Spleen (tissue), 11 donors: ENCODE measurements at regions not wholly inside any gene's neighbourhood (a gene's known extent, or its start where the extent isn't known, plus 50 kb on each side); places are given as distances from the start of the nearest gene placed in this dataset.

ENCODE experiments used
- DNase-seq: peaks from one replicate; pipeline ENCODE4 v3.0.0-alpha.2; 2020
- H3K27ac ChIP-seq, 8 donors: fragments of 200-600 bp; sonication (generic) in 7 of 8; 1 replicate in 4 of 8; 2 replicates in 4 of 8; pipeline versions ENCODE4 v1.5.0 to v1.8.0; 2016 to 2021; ENCODE audit warnings: inconsistent platforms in 4 of 8, mild to moderate bottlenecking in 4 of 8, moderate library complexity in 1 of 8
- H3K27me3 ChIP-seq, 7 donors: fragments of 200-600 bp; sonication (generic) in 6 of 7; replicated peaks in 1 of 7; 1 replicate in 4 of 7; 2 replicates in 3 of 7; pipeline versions ENCODE4 v1.5.0 to v1.8.0; 2016 to 2021; ENCODE audit warnings: inconsistent platforms in 3 of 7, mild to moderate bottlenecking in 1 of 7
- H3K36me3 ChIP-seq, 6 donors: fragments of 200-600 bp; sonication (generic) in 5 of 6; 1 replicate in 4 of 6; 2 replicates in 2 of 6; pipeline versions ENCODE4 v1.5.0 to v1.8.0; 2016 to 2021; ENCODE audit warnings: inconsistent platforms in 2 of 6
- H3K4me1 ChIP-seq, 6 donors: fragments of 200-600 bp; sonication (generic) in 5 of 6; 1 replicate in 3 of 6; 2 replicates in 3 of 6; pipeline versions ENCODE4 v1.5.0 to v1.8.0; 2016 to 2021; ENCODE audit warnings: inconsistent platforms in 3 of 6
- H3K4me3 ChIP-seq, 8 donors: fragments of 200-600 bp; sonication (generic) in 7 of 8; 1 replicate in 4 of 8; 2 replicates in 4 of 8; pipeline versions ENCODE4 v1.5.0 to v1.8.0; 2016 to 2021; ENCODE audit warnings: inconsistent platforms in 4 of 8, mild to moderate bottlenecking in 4 of 8, moderate library complexity in 2 of 8
- H3K9me3 ChIP-seq, 8 donors: fragments of 200-600 bp; sonication (generic) in 7 of 8; 1 replicate in 4 of 8; 2 replicates in 4 of 8; pipeline versions ENCODE4 v1.5.0 to v1.8.0; 2016 to 2021; ENCODE audit warnings: inconsistent platforms in 4 of 8
- POLR2A ChIP-seq, 3 donors: fragments of 450-650 bp; IDR thresholded peaks; one replicate each; pipeline ENCODE4 v1.5.1; 2017; ENCODE audit warnings: antibody characterized with exemption in 3 of 3, mild to moderate bottlenecking in 1 of 3
- POLR2AphosphoS5 ChIP-seq, 3 donors: sonication (generic); formaldehyde crosslinking; IDR thresholded peaks; one replicate each; pipeline ENCODE4 v1.5.1; 2017; ENCODE audit warnings: antibody characterized with exemption in 3 of 3
- WGBS, 5 donors: extraction: QIAGEN DNeasy Blood & Tissue Kit in 3 of 5; methylation state at CpG; one replicate each; pipeline versions ENCODE4 v1.1.5 to v1.1.7; 2013 to 2018; 5-methylcytosine and 5-hydroxymethylcytosine counted together
- intact Hi-C: fragments of 100-400 bp; cut with DNase I; formaldehyde crosslinking; loops from one replicate; pipeline ENCODE4 v1.15.0; 2023; ENCODE audit warnings: low total_unique reads
- TF ChIP-seq, protein P1 (sequence below), 11 experiments: fragments of 200-600 bp in 7 of 11; fragments of 450-650 bp in 4 of 11; sonication (generic) in 4 of 11; IDR thresholded peaks in 8 of 11; conservative IDR thresholded peaks in 3 of 11; 1 replicate in 7 of 11; 2 replicates in 4 of 11; pipeline versions ENCODE4 v1.4.0 to v1.8.0; 2016 to 2021; ENCODE audit warnings: antibody characterized with exemption in 11 of 11, inconsistent platforms in 4 of 11, mild to moderate bottlenecking in 1 of 11
- donor health status: healthy with polysubstance abuse.
- donor health status: DM: no; HTN: no; CAD: no; lungs with moderate emphysema.
- donor health status: DM: no; HTN: no; CAD: no.
- donor health status: Bipolar disorder and iron deficiency.
- donor health status: healthy.
- donor health status: DM: no; HTN: no; CAD: no.
- donor health status: DM: yes; HTN: yes; CAD: no.

- intact Hi-C loops, result no loop called here
- TF ChIP-seq POLR2AphosphoS5 (IDR thresholded peaks at IDR 0.05) (no peak), POLR2A (IDR thresholded peaks at IDR 0.05) (no peak)
- TF ChIP-seq, protein P1, sequence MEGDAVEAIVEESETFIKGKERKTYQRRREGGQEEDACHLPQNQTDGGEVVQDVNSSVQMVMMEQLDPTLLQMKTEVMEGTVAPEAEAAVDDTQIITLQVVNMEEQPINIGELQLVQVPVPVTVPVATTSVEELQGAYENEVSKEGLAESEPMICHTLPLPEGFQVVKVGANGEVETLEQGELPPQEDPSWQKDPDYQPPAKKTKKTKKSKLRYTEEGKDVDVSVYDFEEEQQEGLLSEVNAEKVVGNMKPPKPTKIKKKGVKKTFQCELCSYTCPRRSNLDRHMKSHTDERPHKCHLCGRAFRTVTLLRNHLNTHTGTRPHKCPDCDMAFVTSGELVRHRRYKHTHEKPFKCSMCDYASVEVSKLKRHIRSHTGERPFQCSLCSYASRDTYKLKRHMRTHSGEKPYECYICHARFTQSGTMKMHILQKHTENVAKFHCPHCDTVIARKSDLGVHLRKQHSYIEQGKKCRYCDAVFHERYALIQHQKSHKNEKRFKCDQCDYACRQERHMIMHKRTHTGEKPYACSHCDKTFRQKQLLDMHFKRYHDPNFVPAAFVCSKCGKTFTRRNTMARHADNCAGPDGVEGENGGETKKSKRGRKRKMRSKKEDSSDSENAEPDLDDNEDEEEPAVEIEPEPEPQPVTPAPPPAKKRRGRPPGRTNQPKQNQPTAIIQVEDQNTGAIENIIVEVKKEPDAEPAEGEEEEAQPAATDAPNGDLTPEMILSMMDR (IDR thresholded peaks at IDR 0.05 in 8 of 11, conservative IDR thresholded peaks at IDR 0.05 in 3 of 11), result no peak
- no peaks in the 10 kb centered on the region for H3K36me3 ChIP-seq
- no peaks in the 10 kb centered on the region for H3K4me1 ChIP-seq
- H3K4me3 ChIP-seq, result no peak overlapping the region
- no peaks in the 10 kb centered on the region for H3K27me3 ChIP-seq
- no peak overlapping the region for H3K27ac ChIP-seq
- WGBS, 5 donors, result 81 to 99% (median 90%) methylated on average over 4 of the region's 4 CpGs
- H3K9me3 ChIP-seq, result no peaks in the 10 kb centered on the region
- no peak for DNase-seq
Observed at GRCh38 chr6:54481091-54481490, 172.8 kb downstream of the TINAG start.

- no peak overlapping the region for H3K4me3 ChIP-seq
- intact Hi-C loops, result no loop called here
- WGBS, 5 donors, result 72 to 79% (median 76%) methylated on average over 3 of the region's 3 CpGs
- H3K27me3 ChIP-seq, result no peaks in the 10 kb centered on the region
- DNase-seq, result no peak
- H3K4me1 ChIP-seq, result no peaks in the 10 kb centered on the region
- peaks cover 0 to 60% (median 32%) of the 10 kb centered on the region in 8 donors for H3K9me3 ChIP-seq
- no peaks in the 10 kb centered on the region for H3K36me3 ChIP-seq
- TF ChIP-seq POLR2A (IDR thresholded peaks at IDR 0.05) (no peak), POLR2AphosphoS5 (IDR thresholded peaks at IDR 0.05) (no peak)
- TF ChIP-seq, protein P1 (IDR thresholded peaks at IDR 0.05 in 8 of 11, conservative IDR thresholded peaks at IDR 0.05 in 3 of 11), result no peak
- no peak overlapping the region for H3K27ac ChIP-seq
Observed at GRCh38 chr6:54491431-54491830, 183.2 kb downstream of the TINAG start.

DNA sequence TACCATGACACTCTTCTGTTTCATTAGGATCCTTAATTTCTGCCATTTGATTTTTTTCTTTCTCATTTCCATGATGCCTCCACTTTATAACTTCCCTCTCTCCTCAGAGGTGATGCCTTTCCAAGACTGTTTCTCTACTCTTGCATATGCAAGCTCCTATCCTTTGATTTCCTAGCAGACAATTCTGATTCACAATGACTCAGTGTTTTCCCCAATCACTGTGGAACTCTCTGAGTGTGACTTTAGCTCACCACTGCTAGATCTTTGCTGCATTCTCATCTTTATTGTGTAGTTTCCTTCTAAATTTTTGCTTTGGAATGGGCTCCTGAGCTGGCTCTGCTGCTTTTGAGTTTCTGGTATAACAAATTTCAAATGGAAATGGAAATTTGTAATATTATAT, 184.9 kb downstream of the TINAG start:
- H3K4me1 ChIP-seq, result no peaks in the 10 kb centered on the region
- H3K27ac ChIP-seq, result no peak overlapping the region
- H3K27me3 ChIP-seq, result no peaks in the 10 kb centered on the region
- no peak for DNase-seq
- intact Hi-C loops, result no loop called here
- no peak overlapping the region for H3K4me3 ChIP-seq
- no peaks in the 10 kb centered on the region for H3K36me3 ChIP-seq
- TF ChIP-seq POLR2AphosphoS5 (IDR thresholded peaks at IDR 0.05) (no peak), POLR2A (IDR thresholded peaks at IDR 0.05) (no peak)
- TF ChIP-seq, protein P1 (IDR thresholded peaks at IDR 0.05 in 8 of 11, conservative IDR thresholded peaks at IDR 0.05 in 3 of 11), result no peak
- peaks cover 0 to 74% (median 45%) of the 10 kb centered on the region in 8 donors for H3K9me3 ChIP-seq

DNA sequence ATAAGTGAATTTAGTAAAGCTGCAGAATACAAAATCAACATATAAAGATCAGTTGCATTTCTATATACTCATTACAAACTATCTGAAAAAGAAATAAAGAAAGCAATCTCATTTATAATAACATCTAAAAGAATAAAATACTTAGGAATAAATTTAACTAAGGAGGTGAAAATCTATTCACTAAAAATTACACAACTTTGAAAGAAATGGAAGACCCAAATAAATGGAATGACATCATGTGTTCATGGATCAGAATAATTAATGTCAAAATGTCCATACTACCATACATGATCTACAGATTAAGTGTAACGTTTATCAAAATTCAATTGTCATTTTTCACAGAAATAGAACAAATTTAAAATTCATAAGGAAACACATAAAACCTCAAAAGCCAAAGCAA, 194.9 kb downstream of the TINAG start:
- Histone ChIP-seq H3K36me3 (no peaks in the 10 kb centered on the region), H3K4me3 (no peak overlapping the region), H3K9me3 (peaks cover 0 to 58% (median 29%) of the 10 kb centered on the region in 8 donors), H3K27me3 (no peaks in the 10 kb centered on the region), H3K27ac (no peak overlapping the region), H3K4me1 (no peaks in the 10 kb centered on the region)
- no peak for DNase-seq
- TF ChIP-seq POLR2AphosphoS5 (IDR thresholded peaks at IDR 0.05) (no peak), POLR2A (IDR thresholded peaks at IDR 0.05) (no peak)
- TF ChIP-seq, protein P1 (IDR thresholded peaks at IDR 0.05 in 8 of 11, conservative IDR thresholded peaks at IDR 0.05 in 3 of 11), result no peak
- intact Hi-C loops, result no loop called here
- WGBS, 5 donors, result 72 to 85% (median 74%) methylated on average over 1 of the region's 1 CpG
